ENCODE measurements at regions not wholly inside any gene's neighbourhood (a gene's known extent, or its start where the extent isn't known, plus 50 kb on each side); places are given as distances from the start of the nearest gene placed in this dataset.

- TF ChIP-seq RAD21 (IDR thresholded peaks at IDR 0.05; ENCODE audit: low read depth) (no peak), ZNF274 (IDR thresholded peaks at IDR 0.05; ENCODE audit: low read depth, low read length) (no peak), EZH2 (IDR thresholded peaks at IDR 0.05) (no peak)
These were observed 520.4 kb downstream of the TBC1D22A start for GRCh38 chr22:47282851-47283250.
